Stimulated activated CD4-positive, alpha-beta T cell treated with anti-CD3 and anti-CD28 coated beads, Interleukin-4, amount 100 ng/mL, for 24 hours (primary cell): ENCODE measurements at regions not wholly inside any gene's neighbourhood (a gene's known extent, or its start where the extent isn't known, plus 50 kb on each side); places are given as distances from the start of the nearest gene placed in this dataset.
"Not testable (repeated sequence)": the region's sequence is repeated elsewhere in the genome, so short reads cannot be mapped to it uniquely, and the experiment has no call there.

Source experiments
- DNase-seq: peaks from one replicate; pipeline ENCODE4 v3.0.0-alpha.2; 2020

- DNase-seq = peak; percentile 26
Observed at GRCh38 chr20:23147964-23148730, 62.0 kb upstream of the CD93 start.

- DNase-seq = no peak
Observed at GRCh38 chr20:23147647-23147963, 61.5 kb upstream of the CD93 start.

GRCh38 chr20:23146857-23147637 is 60.9 kb upstream of the CD93 start:
- DNase-seq = no peak

GRCh38 chr20:23146181-23146580 is 60.1 kb upstream of the CD93 start:
- no peak for DNase-seq

- no peak for DNase-seq
Observed at GRCh38 chr20:23145281-23145700, 59.2 kb upstream of the CD93 start.

GRCh38 chr20:23144856-23145255 is 58.7 kb upstream of the CD93 start:
- DNase-seq = no peak

GRCh38 chr20:23143986-23144690 is 58.0 kb upstream of the CD93 start:
- DNase-seq = no peak

- no peak for DNase-seq
Observed at GRCh38 chr20:23143098-23143497, 57.0 kb upstream of the CD93 start.

- no peak for DNase-seq
Observed at GRCh38 chr20:23142162-23143050, 56.3 kb upstream of the CD93 start.

- DNase-seq = no peak
Observed at GRCh38 chr20:23141450-23142161, 55.5 kb upstream of the CD93 start.

- no peak for DNase-seq
Observed at GRCh38 chr20:23140991-23141390, 54.9 kb upstream of the CD93 start.

GRCh38 chr20:23139984-23140383 is 53.9 kb upstream of the CD93 start:
- DNase-seq = not testable (repeated sequence)

- no peak for DNase-seq
Observed at GRCh38 chr20:23139524-23139923, 53.4 kb upstream of the CD93 start.

- DNase-seq = no peak
Observed at GRCh38 chr20:23138682-23139081, 52.6 kb upstream of the CD93 start.

GRCh38 chr20:23138226-23138625 is 52.1 kb upstream of the CD93 start:
- DNase-seq = no peak

GRCh38 chr20:23136893-23137745 is 51.0 kb upstream of the CD93 start:
- DNase-seq = no peak

- DNase-seq = no peak
Observed at GRCh38 chr20:23135449-23136420, 49.6 kb upstream of the CD93 start.
